ENCODE measurements at regions not wholly inside any gene's neighbourhood (a gene's known extent, or its start where the extent isn't known, plus 50 kb on each side); places are given as distances from the start of the nearest gene placed in this dataset.

- no peak for DNase-seq (ENCODE audit: low read depth)
Measured at GRCh38 chr2:100192825-100193224, 50.4 kb upstream of the AFF3 start.

- no peak for DNase-seq (ENCODE audit: low read depth)
Measured at GRCh38 chr2:100192300-100192699, 49.9 kb upstream of the AFF3 start.
